OCI-LY3 (cell line): ENCODE measurements at regions not wholly inside any gene's neighbourhood (a gene's known extent, or its start where the extent isn't known, plus 50 kb on each side); places are given as distances from the start of the nearest gene placed in this dataset.

Experiments
- EZH2phosphoT487 ChIP-seq: fragments of 200-600 bp; shearing (Covaris generic); IDR thresholded peaks from 2 replicates; pipeline ENCODE4 v1.6.1; 2018; ENCODE audit warnings: antibody characterized with exemption, mixed run types, low read depth
- TF ChIP-seq, protein P1 (sequence below): fragments of 200-600, 300-600 bp; sonication (generic); IDR thresholded peaks from 2 replicates; pipeline ENCODE4 v1.5.1; 2014; ENCODE audit warnings: antibody characterized with exemption, low read length, low read depth

GRCh38 chr2:188645986-188646385, 328.2 kb upstream of the COL3A1 start:
- TF ChIP-seq, protein P1, sequence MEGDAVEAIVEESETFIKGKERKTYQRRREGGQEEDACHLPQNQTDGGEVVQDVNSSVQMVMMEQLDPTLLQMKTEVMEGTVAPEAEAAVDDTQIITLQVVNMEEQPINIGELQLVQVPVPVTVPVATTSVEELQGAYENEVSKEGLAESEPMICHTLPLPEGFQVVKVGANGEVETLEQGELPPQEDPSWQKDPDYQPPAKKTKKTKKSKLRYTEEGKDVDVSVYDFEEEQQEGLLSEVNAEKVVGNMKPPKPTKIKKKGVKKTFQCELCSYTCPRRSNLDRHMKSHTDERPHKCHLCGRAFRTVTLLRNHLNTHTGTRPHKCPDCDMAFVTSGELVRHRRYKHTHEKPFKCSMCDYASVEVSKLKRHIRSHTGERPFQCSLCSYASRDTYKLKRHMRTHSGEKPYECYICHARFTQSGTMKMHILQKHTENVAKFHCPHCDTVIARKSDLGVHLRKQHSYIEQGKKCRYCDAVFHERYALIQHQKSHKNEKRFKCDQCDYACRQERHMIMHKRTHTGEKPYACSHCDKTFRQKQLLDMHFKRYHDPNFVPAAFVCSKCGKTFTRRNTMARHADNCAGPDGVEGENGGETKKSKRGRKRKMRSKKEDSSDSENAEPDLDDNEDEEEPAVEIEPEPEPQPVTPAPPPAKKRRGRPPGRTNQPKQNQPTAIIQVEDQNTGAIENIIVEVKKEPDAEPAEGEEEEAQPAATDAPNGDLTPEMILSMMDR, result no peak
- TF ChIP-seq EZH2phosphoT487, result no peak
